Fibroblast of peridontal ligament (primary cell): ENCODE measurements at regions not wholly inside any gene's neighbourhood (a gene's known extent, or its start where the extent isn't known, plus 50 kb on each side); places are given as distances from the start of the nearest gene placed in this dataset.

Experiments
- DNase-seq: peaks from one replicate; pipeline ENCODE4 v3.0.0-alpha.2; 2010; ENCODE audit errors: extremely low read depth

DNA sequence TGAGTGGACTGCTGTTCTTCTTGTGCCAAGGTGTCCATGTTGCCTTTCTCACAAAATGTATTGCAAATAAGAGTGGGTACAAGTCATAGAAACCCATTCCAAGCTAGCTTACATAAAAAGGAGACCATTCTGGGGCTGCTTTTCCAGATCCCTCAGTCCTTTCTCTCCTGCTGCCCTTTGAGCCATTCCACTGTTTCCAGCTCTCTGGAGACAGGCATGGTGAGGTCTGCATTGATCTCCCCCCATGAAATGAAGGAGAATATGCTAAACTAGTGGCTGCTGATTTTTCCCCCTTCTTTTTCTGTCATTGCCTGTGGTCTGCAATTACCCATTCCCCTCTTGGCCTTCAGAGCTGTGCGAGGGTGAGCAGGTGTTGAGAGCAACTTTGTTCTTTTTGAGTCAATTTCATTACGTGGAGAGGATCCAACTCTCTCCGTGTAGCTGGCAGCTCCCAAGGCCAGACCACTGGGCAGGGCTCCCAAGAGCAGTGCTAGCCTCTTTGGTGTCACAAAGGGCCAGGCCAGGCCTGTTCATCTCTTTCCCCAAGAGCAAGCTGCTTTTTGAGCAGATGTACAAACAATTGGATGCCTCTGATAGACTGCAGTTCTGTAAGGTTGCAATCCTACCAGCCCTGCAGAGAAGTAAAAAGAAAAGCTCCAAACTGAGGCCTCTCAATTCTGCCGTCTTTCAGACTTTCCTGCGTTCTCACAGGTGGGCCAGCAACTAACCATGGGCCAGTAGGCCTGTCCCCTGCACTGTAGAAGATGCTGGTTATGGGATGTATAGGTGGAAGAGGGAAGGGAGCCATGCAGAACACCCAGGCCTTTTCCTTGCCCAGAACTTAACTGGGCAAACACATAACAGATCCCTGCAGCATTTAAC, 96.1 kb upstream of the ARMC2 start:
- no peak for DNase-seq

DNA sequence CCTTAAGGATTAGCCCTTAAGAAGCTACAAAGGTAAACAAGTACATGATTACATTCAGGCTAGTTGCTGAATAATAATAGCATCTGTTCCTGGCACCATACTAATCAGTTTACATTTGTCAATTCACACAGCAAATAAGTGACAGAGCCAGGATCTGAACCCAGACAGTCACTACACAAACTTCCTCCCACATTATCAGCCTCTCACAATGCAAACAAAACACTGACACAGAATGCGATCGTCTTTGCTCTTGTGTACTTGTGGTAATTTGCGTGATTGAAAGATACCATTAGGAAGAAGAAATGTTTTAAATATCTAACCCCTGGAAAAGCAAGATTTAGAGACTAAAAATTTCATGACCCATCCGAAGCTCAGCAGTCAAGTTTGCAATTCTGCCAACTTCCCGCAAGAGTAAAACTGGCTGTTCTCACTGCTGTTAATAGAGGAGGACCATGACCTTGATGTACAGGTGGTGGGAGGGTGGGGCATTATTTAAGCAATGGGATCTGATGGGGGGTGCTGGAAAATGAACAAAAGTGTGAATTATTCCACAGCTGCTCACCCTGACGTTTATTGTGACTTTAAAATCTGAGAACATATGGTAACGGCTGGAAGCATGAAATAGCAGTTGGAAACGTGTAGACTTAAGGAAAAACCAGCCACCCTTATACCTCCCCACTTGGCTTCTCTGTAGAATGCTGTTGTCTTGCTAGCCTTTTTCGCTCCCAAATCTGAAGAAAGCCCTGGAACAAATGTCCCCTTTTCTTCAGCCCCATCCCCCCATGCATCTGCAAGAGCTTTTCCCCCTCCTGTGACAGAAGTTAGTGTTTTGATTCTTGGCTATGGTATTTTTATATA, 95.3 kb upstream of the ARMC2 start:
- DNase-seq = no peak

DNA sequence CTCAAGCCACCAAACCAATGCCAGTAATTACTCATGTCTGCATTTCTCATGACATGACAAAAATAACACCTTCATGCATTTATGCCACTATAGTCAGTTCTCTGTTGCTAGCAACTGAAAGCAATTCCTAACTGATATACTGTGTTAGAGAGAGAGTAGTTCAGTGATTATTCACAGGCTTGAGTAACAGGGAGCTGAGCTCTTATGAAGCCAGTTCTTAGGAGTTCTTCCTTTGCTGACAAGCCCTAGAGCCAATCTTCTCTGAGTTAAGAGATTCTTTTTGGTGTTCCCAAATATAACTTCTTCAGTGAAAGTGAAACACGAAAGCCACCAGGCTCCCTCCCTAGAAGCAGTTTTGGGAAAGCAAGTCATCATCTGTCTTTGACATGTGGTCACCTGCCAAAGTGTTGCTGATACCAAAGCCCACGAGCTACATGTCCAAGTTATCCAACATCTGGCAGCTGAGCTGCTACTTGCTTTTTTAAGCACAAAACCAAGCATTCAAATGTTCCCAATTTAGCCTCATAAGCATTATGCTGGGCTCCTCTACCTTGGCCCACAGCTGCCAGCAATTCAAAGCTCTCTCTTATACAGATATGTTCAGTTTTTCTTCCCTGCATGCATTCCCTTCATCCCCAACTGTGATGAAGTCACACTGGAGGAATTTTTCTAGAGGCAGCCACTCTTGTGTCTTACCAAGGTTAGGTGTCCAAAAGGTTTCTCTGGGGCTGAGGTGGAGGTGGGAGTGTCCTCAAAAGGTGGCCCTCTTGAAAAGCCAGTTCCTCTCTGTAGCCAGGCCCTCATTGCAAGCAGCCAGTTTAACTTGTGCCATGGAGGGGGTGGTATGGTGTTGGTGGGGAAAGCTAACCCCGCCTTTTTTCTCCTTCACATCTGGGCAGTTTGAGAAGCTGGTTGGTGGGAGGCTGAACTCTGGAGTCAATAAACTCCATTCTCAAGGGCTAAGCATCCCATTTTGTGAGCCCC, 92.7 kb upstream of the ARMC2 start:
- DNase-seq = peak; percentile 60

DNA sequence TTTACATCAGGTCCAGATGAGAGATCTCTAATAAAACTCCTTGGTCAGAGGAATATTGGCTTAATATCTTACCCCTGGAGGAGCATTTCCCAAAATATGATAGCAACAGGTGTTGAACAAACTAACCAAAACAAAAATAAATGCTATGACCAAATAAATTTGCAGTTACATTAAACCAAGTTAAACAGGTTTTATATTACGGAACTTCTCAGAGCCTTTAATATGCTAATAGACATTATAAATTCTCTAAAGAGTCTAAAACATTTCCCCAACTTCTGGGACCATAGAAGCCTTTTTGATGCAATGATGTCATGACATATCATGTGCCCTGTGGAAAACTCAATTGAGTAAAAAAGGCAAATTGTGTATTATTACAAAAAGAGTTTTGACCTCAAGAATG, 90.9 kb upstream of the ARMC2 start:
- no peak for DNase-seq

DNA sequence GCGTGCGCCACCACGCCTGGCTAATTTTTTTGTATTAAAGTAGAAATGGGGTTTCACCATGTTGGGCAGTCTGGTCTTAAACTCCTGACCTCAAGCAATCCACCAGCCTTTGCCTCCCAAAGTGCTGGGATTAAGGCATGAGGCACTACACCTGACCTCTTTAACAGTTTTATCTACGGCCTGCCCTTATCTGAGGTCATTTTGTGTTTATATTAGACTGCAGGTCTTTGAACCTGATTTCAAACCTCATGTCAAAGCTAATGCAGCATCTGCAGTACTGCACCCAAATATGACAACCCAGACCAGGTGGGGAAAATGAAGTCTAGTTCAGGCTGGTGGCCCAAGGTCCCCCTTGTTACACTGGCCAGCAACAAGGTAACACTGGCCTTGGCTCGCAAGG, 89.3 kb upstream of the ARMC2 start:
- DNase-seq = no peak

DNA sequence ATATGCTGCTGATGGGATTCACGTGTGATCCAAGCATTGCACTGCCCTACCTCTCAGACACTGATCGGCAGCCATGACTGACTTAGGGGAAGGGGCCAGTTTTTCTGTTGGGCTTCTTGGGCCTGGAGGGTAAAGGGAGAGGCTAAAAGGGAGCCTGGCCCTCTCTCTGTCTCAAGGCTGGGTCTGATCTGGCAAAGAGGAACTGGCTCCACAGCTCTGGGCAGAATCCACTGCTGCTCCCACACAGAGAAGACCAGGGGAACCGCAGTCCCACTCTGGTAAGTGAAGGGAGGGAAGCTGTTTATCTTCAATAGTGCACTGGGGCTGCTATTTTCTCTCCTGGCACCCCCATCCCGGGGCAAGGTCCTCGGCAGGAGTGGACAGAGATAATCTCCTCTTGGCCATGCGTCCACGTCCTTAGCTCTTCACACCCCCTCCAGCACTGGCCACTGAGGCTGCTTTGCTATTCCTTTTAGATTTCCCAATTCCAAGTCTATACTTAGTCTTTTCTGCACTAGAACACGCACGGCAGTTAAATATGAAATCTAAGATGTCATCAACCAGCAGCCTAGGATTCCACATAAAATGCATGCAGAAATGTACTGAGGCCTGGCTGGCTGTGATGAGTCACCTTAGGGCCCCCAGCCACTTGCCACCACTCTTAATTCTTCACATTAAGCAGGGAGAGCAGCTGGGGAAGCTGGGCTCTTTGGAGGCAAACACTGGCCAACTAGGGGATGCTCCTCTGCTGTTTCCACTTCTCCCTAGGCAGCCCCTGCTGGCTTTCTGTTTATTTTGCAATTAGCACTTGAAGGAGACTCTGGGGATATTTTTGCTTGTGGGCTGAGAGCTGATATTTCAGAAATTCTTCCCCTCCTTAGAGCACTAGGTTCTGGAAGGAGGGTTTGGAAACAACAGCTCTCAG, 87.8 kb upstream of the ARMC2 start:
- peak; percentile 81 for DNase-seq

DNA sequence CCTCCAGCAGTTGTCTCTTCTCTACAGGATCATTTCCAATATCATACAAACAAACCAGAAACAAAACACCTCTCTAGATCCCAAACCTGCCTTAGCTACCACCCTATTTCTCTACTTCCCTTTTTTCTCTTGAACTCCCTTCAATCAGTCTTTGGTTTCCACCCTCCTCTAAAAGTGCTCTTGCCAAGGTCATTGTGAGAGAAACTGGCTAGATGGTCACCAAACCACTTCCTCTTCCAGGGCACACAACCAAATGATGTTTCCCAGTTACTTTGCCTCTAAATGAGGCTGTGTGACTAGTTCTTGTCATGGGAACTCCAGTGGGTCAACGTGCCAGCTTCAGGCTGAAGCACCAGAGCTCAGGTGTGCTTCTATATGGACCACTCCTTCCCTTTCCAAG, 85.8 kb upstream of the ARMC2 start:
- DNase-seq = no peak

DNA sequence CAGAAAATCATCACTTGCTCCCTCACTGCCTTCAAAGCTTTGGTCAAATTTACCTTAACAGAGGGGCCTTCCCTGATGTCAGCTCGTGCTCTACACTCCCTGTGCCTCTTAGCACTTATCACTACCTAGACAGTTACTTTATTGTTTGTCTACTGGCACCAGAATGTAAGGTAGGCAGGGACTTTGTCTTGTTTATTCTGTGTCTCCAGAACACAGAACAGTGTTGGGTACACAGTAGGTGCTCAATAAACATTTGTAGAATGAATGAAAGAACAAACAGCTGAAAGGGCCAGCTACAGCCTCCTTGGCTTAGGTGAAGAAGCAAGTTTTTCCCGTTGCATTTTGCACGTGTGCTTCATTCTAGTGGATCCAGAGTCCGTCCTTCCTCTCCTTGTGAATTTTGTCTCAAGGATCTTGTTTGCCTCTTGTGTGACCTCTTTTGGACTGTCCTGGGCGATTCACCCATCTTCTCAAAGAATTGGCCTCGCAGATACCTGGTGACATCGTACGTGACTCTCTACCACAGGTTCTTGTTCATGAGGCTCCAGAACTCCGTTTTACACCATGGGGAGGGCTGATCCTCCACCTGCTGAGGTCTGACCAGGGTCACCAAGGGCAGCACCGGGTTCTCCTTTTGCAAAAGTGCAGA, 84.2 kb upstream of the ARMC2 start:
- DNase-seq = no peak

DNA sequence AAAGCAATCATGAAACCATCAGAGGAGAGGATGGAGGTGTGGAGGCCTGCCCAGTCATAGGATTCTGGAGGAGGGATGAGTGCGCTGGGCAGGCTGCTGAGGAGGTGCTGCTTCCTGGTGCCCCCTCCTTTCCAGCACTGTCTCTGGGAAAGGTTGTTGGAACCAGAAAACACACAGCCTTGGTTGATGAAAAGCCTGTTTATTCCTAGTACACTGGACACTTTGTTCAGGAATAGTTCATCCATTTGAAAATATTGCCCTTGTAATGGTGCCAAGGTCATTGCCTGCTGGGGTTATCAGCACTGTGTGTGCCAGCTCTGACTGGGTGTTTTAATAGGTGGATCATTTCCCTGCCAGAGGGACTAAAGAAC, 83.7 kb upstream of the ARMC2 start:
- DNase-seq = no peak

DNA sequence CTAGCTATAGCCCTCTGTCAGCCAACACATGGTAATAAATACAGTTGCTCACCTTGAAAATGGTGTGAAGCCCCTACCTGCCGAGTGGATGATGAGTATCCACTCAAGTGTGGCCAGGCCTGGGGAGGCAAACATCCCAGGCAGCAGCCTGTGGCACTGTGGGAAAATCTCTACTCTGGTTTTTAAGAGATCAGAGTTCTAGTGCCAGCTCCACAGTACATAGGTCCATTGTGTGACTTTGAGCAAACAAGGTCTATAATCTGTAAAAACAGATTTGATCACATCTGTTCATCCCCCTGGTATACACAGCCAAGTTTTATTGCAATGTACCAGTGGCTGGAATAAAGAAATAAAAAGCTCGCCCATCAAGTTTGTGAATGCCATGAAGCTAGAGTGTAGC, 82.7 kb upstream of the ARMC2 start:
- DNase-seq = no peak

DNA sequence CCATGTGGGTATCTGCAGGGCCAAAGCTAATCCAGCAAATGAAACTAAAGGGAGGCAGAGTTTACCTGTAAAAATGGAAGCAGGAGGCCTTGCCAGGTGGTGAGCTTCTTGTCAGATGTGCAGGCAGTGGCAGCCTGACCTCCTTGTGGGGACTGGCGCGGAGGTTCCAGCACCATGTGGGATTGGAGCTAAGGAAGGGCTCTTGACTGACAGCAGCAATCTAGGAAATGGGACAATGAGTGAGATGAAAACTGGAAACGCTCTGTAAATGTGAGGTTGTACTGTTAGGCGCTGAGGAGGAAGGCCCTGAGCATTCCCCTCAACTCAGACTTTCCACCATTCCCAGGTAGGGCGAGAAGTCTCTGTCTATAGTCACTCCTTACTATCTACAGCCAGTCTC, 81.8 kb upstream of the ARMC2 start:
- DNase-seq = no peak

DNA sequence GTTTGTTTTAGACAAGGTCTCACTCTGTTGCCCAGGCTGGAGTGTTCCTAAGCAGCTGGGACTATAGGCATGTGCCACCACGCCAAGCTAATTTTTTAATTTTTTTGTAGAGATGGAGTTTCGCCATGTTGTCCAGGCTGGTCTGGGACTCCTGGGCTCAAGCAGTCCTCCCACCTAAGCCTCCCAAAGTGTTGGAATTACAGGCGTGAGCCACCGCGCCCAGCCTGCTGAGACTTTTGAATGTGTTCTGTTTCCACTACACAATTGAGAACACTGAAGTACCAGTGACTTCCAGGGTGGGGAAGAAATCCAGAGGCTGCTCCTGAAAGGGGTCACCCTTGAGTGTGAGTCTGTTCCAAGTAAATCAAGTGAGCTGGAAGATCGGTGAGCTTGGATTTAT, 81.3 kb upstream of the ARMC2 start:
- DNase-seq = no peak

DNA sequence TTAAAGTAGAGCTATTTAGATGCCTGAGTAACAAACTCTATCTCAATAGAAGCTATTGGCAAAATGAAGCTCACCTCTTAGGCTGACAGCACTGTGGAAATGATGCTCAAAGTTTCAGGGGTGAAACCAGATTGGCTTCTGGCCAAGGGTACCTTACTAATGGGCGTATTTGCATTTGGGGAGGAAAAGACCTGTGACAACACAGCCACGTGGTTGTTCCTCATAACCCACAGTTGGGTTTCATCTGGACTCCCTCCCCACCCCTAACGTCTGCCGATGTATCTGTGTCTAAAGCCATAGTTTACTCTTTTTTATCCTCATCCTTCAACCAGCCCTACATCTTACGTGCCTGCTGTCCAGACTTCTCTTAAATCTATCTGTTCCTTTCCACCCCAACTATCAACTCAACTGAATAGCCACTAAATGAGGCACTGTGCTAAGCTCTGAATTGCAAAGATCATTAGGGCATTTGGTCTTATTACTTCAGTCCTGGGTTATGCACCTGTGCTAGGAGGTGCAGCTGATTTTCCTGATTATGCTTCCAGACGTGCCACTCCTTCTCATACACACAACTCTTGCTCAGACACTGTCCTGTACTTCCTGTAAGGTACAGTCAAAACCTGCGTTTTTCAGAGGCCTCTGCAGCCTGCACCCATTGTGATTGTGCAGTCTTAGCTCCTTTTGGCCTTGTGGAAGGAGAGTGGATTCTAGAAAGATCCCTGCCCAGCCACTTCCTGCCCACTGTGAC, 80.6 kb upstream of the ARMC2 start:
- no peak for DNase-seq

DNA sequence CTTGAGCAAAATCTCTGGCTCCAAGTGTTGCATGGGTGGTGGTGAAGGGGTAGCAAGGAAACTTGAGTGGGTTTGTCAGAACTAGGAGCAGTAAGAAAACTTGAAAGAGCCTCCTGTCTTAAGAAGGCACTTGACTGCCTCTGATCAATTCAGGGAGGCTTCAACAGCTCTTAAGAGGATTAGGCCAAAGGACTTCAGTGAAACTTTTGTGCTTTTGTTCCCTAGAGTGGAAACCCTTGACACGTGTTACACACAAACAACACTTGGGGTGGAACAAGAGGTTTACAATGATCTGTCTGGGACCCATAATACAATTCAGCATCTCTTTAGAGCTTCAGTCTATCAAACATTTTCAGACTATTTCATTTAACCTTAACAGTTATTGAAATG, 80.1 kb upstream of the ARMC2 start:
- no peak for DNase-seq

DNA sequence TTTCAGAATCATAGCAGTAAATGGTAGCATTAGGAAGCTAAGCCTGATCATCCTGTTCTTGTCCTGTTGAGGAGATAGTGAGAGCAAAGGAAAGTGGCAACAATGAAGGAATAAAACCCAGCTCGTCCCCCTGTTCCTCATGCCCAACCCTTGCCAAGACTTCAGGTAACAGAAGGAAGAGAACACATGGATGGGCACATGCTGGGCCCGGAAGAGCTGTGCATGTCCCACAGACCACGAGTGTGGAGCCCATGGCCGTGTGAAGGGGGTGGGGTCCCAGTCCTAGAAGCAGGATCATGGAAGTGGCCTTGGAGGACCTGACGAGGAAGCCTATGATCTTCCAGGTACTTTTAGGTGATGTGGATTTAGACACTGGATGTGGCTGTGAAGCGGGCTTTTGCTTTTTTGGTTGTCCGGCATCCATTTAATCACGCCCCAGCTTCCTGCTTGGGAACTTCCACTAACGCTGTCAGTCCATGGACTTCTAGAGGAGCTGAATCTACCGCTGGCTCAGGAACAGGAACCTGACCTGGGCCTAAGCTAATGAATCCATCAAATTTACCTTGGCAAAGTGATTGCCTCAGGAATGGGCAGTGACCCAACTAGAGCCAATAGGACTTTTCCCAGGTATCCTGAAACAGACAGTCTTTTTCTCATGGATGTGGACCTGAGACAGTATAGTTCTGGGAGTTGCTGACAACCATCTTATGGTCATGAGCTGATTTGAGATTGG, 79.3 kb upstream of the ARMC2 start:
- no peak for DNase-seq

DNA sequence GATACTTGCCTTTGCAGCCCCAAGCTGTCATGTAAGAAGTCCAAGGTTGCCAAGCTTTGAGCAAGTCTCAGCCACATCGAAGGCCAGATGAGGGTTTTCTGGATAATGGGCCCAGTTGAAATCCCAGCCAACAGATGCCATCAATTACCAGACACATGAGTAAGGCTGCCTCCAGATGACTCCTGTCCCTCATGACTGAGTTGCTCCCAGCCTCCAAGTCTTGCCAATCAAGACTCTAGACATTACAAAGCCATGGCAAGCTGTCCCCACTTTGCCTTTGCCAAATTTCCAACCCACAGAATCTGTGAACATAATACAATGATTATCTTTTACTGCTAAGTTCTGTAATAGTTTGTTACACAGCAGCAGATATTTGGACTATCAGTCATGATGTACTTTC, 76.8 kb upstream of the ARMC2 start:
- DNase-seq = peak; percentile 95

DNA sequence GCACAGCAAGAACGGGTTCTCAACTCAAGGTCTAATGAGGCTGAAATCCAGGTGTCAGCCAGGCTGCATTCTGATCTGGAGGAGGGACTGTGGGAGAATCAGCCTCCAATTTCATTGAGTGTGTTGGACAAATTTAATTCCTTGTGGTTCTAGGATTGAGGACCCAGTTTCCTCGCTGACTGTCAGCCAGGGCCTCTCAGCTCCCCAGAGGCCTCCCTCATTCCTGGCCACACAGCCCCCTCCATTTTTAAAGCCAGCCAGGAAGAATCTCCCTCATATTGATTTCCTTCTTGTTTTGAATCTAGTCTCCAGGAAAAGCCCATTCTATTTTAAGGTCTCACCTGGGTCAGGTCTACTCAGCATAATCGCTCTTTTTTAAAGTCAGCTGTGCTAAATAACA, 73.7 kb upstream of the ARMC2 start:
- DNase-seq = no peak

DNA sequence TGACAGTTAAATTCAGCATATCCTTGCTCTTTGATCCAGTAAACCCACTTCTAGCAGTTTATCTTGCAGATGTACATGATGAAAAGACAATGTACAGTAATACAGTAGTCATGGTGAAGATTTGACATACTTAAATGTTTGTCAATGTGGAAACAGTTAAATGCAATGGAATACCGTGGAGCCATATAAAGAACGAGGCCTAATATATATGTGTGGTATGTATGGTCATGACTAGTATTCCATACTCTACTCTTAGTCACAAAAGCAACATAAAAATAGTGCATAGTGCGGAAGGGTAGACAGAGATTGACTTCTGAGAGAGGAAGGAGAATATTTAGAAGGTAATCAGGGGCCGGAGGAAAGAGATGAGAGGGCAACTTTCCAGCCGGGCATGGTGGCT, 70.7 kb upstream of the ARMC2 start:
- DNase-seq = no peak
